HG03108 (cell line): ENCODE measurements at regions not wholly inside any gene's neighbourhood (a gene's known extent, or its start where the extent isn't known, plus 50 kb on each side); places are given as distances from the start of the nearest gene placed in this dataset.
"Not testable (repeated sequence)": the region's sequence is repeated elsewhere in the genome, so short reads cannot be mapped to it uniquely, and the experiment has no call there.

Source experiments
- ATAC-seq: cut with Tn5 transposase; IDR thresholded peaks from one replicate; pipeline ENCODE4 v1.9.1; 2021; ENCODE audit warnings: moderate library complexity; ENCODE audit not compliant: unreplicated experiment

DNA sequence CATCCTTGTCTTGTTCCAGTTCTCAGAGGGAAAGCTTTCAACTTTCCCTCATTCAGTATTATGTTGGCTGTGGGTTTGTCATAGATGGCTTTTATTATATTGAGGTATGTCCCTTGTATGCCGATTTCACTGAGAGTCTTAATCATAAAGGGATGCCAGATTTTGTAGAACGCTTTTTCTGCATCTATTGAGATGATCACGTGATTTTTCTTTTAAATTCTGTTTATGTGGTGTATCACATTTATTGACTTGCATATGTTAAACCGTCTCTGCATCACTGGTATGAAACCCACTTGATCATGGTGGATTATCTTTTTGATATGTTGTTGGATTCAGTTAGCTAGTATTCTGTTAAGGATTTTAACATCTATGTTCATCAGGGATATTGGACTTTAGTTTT is 313.7 kb upstream of the AMOT start:
- ATAC-seq = not testable (repeated sequence)

DNA sequence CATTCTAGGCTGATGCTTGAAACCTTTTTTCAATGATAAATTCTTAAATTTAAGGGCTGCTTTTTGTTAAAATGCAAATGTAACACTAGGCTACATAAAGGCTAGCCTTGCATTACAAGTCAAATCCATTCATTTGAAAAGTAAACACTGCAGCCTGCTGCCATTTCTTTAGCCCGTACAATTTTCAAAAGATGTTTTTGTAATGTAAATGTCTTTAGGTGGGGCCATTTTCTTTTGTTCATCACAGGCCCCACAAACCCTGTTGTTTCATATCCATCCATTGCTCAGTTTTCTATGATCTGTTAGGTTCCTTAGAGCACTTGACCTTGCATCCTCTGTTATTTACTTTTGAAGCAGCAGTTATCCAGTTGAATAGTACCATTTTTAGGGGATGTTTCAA is 296.2 kb upstream of the AMOT start:
- ATAC-seq = no peak

DNA sequence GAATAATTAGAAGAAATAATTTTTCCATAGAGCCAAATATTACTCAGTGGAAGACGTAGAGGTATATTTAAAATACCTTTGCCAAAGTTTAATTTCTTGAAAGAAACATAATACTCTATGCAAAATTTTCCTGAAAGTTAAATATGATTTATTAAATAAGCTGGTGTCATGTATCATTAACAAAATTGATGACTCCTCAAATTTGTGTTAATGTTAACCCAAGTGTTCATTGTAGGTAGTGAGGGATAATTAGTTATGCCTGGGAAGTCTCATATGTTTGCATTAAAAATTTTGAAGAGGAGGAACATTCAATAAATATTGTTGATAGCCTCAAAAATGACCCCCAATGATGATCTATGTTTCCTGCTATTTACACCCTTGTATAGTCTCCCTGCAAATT is 292.7 kb upstream of the AMOT start:
- ATAC-seq = no peak

DNA sequence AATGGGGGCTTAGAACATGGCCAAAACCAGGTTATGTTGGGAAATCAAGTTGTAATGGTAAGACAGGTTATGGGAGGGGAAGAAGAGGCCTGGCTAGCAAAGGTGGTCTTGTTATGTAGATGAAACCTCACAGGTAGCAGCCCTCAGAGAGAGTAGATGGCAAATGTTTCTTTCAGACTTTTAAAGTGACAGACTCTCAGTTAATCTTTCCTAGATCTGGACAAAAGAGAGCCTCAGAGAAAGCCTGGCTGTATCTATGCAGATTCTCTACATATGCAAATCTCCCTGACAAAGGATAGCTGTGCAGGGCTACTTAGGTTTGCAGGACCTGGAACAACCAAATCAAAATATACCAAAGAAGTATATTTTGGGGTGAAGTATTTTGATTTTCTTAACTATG is 284.1 kb upstream of the AMOT start:
- no peak for ATAC-seq

DNA sequence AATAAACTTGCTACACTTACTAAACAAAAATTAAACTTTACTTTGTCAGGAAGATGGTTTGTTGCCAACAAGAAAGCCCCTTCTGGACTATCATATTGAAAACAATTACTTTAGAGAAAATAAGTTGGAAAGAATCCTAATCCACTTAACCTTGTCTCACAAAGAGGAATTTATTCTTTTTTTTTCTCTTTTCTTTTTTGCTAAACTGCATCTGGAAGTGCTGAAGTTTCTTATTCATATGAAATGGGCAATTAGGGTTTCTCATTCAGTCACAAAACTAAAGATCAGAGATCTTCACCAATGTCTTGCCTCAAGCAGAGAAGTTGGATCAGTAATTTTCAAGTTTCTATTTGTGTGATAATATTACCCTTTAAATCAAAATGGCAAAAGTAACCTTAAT is 234.9 kb upstream of the AMOT start:
- ATAC-seq = no peak

DNA sequence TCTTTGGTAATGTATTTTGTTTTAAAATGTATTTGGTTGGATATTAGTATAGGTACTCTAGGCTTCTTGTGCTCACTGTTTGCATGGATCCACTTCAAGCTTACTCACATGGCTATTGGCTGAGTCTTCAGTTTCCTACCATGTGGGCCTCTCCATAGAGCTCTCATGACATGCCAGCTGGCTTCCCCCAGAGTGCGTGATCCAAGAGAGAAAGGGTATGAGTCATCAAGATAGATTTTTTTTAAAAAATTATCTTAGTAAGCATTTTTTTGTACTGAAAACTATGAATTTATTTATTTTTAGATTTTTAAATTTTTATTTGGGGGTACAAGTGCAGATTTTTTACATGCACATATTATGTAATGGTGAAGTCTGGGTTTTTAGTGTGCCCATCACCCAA is 219.1 kb upstream of the AMOT start:
- ATAC-seq = no peak

DNA sequence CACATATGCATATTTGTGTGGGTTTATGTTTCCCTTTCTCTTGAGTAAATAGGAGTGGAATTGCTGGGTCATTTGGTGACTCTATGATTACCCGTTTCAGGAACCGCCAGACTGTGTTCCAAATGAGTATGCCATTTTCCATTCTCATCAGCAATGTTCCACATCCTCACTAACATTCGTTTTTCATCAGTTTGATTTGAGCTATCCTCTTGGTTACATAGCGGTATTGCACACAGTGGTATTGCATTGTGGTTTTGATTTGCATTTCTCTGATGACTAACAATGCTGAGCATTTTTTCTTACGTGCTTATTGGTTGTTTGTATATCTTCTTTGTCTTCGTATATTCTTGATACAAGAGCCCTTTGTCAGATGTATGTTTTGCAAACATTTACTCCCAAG is 218.0 kb upstream of the AMOT start:
- no peak for ATAC-seq

DNA sequence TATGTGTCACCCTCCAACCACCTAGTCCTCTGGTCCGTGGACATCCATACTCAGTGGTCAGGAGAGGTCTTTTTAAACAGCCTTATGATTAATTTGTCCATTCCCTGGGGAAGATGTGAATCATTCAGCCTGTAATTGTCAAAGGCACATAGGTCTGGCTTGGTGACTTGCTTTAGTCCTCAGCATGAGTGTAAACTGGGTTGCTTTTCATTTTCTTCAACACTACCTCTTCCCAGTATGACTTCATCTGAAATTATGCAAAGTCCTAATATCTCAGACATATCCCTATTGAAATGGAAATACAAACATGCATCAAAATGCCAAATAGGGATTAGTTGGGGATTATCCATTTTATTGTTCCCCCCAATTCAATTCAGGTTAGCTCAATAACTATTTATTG is 208.3 kb upstream of the AMOT start:
- no peak for ATAC-seq

DNA sequence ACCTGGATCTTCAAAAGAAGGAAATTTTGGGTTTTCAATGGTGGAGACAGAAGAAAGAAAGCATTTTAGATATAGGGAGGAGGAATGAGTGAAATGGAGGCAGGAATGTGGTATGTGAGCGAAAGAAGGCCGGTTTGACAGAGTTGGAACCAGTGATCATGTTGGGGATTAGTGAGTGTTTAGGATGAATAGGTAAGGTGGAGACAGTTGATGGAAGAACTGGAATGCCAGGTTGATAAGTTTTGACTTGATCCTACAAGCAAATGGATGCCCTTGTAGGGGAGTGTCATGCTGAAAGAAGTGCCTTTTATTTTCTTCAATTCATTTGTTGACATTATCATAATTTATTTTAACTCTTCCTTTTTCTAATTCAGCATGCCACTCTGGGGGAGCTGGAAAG is 207.8 kb upstream of the AMOT start:
- no peak for ATAC-seq

DNA sequence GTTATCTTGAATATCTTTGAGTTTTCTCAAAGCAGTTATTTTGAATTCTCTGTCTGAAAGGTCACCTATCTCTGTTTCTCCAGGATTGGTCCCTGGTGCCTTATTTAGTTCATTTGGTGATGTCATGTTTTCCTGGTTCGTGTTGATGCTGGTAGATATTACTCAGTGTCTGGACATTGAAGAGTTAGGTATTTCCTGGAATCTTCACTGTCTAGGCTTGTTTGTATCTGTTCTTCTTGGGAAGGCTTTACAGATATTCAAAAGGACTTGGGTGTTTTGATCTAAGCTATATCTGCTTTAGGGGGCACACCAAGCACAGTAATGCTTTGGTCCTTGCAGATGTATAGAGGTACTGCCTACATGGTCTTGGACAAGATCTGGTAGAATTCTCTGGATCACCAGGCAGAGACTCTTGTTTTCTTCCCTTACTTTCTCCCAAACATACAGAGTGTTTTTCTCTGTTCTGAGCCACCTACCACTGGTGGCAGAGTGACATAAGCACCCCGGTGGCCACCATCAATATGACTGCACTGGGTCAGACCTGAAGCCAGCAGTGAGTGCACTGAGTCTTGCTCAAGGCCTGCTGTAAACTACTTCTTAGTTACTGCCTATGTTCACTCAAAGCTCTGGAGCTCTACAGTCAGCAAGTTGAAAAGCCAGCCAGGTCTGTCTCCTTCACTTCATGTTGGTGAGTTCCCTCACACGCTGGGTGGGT is 193.5 kb upstream of the AMOT start:
- ATAC-seq = no peak

DNA sequence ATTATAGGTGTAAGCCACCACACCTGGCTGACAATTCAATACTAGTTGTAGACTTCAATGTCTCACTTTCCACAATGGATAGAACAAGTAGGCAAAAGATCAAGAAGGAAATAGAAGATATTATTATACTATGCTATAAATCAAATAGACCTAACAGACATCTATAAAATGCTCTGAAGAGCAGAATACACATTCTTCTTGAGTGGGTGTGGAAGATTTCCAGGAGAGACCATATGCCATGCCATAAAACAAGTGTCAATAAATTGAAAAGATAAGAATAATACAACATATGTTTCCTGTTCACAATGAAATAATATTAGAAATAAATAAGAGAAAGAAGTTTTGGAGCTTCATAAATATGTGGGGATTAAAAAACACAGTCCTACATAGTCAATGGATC is 179.3 kb upstream of the AMOT start:
- ATAC-seq = no peak

DNA sequence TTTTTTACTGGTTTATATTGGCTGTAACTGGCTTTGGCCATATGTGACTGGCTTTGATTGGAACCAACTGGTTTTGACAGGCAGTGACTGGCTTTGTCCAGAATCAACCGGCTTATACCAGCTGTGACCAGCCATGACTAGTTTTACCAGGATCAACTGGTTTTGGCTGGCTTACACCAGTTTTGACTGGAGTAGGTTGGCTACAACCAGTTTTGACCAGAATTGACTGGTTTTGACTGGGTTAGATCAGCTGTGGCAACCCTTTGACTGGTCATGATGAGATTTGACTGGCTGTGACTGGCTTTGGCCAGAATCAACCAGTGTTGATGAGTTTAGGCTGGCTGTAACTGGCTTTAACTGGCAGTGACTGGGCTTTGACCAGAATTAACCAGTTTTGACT is 169.2 kb upstream of the AMOT start:
- no peak for ATAC-seq

DNA sequence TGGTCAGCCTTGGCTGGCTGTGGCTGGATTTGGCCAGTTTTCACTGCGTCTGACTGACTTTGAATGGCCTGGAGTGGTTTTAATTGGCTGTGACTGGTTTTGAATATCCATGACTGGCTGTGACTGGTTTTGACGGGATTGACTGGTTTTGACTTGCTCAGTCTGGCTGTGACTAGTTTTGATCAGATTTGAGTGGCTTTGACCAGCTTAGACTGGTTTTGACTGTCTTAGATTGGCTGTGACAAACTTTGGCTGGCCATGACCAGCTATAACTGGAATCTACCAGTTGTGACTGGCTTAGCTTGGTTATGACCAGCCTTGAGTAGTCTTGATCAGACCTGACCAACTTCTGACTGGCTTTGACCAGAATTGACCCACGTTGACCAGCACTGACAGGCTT is 168.4 kb upstream of the AMOT start:
- no peak for ATAC-seq

DNA sequence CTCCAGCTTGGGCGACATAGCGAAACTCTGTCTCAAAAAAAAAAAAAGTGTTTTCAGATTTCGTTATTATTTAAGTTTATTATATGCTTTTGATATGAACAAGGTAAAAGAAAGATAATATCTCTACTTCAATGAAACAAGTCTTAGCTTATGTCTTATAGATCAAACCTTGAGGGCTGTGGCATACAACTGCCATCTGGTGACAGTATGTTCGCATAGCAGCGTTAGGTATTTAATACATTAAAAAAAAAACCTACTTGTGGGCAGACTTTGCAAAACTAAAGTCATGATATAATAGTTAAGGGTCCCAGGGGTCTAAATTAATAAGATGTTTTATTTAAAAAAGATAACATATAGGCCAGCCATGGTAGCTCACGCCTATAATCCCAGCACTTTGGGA is 161.2 kb upstream of the AMOT start:
- no peak for ATAC-seq

DNA sequence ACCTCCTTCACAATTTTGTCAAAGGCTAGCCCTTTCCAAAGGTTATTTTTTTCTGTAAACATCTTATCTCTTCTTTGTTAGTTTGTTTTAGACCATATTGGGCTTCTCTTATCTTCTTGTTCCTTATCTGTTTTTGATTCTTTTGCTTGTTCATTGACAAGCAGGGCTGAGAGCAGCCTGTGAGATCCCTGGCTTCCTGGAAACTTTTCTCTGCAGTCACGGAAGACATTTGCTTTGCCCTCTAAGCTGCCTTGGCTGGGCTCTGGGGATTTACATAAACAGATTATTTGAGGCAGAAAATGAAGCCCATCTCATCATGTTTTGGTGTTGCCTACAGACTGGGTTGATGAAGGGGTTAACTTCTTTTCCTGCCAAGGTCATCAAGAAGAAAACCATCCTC is 157.4 kb upstream of the AMOT start:
- ATAC-seq = no peak

DNA sequence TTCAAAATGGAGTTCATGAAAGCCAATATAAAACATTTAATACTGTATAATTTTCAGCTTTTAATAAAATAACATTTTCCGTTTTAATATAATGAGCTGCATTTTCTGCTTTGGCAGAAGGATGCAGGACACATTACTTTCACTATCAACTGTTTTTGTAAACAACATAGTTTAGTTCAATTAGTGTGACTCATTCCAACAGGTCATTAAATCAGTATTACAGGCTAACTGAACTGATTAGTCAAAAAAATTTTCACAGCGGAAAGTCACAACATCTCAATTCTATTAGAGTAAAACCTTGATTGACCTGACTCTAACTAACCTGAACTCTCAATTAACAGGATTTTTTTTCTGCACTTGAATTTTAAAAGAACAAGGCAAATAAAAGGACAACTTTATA is 151.2 kb upstream of the AMOT start:
- ATAC-seq = no peak

DNA sequence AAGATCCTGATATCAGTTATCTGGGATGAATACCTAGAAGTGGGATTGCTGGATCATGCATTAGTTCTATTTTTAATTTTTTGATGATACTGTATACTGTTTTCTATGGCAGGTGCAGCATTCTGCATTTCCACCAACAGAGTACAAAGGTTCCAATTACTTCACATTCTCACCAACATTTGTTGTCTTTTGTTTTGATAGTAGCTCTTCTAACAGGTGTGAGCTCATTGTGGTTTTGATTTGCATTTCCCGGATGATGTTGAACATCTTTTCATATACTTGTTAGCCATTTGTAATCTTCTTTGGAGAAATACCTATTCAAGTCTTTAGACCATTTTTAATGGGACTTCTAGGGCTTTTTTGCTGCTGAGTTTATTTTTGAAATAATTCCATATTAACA is 139.2 kb upstream of the AMOT start:
- ATAC-seq = no peak

DNA sequence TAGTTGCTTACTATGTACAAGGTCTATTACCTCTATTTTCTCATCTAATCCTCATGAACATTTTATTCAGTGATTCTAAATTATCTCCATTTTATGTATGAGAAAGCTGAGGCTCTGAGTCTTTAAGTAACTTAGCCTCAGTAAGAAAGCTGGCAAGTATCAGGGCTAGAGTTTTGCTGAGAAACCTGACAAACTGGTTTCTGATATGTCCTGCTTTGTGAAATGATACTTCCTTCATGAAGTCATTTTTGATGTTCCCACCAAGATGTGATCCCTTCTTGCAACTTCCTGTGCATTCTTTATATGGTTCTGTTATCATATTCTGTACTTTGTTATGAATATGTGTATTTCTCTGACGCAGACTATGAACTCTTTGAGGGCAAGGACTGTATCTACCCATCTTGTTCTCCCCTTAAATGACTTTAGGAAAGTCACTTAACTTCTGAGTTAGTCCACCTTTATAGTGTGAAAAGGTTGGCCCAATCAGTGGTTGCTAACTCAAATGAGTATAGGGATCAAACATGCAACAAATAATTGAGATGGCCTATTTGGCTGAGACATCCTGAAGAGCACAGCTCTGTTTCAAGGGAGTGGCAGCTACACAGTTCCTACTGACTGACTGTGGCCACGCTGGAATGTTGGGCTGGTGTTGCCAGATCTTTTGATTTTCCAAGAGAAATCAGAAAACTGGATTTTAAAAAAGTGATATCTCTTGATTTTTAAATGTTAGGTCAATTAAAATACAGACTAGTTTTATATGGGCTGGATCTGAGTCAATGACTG is 127.9 kb upstream of the AMOT start:
- ATAC-seq = no peak

DNA sequence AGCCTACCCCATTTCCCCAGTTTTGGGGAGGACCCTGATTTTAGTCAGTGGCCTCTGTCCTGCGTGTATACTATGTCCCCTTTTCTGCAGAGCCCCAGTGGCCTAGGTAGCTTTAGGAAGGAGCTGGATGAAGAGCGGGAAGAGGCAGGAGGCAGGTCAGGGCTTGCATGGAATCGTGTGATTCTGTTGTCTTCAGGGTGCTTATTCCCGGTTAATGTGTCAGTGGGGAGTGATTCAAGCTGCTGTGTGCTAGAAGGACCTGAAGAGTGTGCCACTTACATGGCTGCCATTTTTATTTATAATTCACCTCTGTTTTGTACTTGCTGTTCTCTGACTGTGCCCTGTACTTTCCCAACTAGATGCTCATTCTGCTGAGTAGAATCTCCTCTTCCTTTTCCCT is 127.3 kb upstream of the AMOT start:
- ATAC-seq = no peak

DNA sequence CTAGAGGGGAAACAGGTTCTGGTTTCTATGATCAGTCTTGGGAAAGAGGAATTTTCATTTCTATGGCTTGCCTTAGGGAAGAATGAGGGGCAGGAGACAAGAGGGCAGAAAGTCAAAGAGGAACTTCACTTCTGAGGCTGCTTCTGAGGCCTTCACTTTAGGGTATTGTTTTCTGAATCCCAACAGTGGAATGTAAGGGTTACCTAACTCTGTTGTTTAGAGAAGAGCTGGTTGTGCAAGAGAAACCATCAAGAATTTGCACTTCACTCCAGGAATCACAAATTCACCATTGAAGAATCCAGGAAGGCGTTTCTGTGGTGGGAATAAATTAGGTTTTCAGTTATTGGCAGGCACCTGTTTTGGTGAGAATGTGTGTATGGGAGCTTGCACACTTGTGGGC is 126.7 kb upstream of the AMOT start:
- no peak for ATAC-seq

DNA sequence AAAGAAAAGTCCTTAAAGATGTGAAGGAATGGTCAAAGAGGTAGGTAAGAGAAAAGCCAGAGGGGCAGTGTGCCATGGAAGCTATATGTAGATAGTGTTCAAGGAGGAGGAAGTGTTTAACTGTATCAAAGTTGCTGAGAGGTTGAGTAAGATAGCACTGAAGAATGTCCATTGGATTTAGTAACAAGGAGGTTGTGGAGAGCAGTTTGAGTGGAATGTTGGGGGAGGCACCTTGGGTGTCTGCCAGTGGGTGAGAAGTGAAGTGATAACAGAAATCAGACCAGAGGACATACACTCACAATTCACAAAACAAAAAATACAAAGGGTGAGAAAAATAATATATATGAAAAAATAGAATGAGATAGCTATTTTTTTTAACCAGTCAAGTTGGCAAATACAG is 121.3 kb upstream of the AMOT start:
- ATAC-seq = no peak

DNA sequence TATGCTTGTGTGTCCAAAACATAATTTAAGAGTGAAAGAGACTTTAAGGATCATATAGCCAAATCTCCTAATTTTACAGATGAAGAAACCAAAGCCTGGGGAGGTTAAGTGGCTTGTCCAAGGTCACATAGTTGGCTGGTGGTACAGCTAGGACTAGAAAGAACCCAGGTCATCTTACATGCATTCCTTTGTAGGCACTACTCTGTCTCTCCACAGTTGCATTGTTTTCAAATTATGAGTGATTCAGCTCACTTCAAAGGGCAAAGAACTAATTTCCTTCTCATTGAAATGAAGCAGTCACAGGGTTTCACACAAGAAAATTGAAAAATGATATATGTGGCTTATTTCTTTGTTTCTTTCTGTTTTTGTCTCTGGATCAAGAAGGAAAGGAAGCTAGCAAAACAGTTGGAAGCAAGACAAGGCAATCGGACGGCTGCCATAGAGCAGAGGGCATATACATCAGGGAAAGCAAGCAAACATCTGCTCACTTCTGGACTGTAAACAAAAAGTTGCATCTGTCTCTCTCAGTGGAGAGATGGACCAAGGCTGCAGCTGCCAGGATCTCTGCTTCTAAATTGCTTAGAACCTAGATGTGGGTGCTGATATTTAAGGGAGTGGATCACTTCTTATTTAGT is 107.5 kb upstream of the AMOT start:
- ATAC-seq = no peak
